ENCODE measurements at regions not wholly inside any gene's neighbourhood (a gene's known extent, or its start where the extent isn't known, plus 50 kb on each side); places are given as distances from the start of the nearest gene placed in this dataset.

DNA sequence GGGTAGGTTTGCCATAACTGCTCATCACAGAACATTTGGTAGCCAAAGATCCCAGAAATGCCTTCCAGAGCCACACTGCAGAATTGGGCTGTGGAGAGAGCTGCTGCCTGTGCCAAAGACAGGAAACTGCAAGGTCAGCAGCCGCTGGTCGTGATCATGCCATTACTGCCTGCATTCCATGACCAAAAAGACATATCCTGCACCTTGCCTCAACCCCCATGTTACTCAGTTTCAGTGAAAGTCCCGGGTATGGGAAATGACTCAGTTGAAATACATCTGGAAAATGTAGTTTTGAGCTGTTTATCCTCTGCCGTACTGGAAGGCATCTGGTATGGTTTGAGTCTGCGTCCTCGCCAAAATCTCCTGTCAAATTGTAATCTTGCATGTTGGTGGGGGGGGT is 161.7 kb downstream of the FCRL5 start:
- TF ChIP-seq, protein P1, sequence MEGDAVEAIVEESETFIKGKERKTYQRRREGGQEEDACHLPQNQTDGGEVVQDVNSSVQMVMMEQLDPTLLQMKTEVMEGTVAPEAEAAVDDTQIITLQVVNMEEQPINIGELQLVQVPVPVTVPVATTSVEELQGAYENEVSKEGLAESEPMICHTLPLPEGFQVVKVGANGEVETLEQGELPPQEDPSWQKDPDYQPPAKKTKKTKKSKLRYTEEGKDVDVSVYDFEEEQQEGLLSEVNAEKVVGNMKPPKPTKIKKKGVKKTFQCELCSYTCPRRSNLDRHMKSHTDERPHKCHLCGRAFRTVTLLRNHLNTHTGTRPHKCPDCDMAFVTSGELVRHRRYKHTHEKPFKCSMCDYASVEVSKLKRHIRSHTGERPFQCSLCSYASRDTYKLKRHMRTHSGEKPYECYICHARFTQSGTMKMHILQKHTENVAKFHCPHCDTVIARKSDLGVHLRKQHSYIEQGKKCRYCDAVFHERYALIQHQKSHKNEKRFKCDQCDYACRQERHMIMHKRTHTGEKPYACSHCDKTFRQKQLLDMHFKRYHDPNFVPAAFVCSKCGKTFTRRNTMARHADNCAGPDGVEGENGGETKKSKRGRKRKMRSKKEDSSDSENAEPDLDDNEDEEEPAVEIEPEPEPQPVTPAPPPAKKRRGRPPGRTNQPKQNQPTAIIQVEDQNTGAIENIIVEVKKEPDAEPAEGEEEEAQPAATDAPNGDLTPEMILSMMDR (IDR thresholded peaks at IDR 0.05; ENCODE audit: extremely low read depth in 1 of 2, insufficient read depth in 1 of 2, low read depth in 1 of 2, low read length in 2 of 2), result no peak
- TF ChIP-seq, protein P2, sequence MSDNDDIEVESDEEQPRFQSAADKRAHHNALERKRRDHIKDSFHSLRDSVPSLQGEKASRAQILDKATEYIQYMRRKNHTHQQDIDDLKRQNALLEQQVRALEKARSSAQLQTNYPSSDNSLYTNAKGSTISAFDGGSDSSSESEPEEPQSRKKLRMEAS (IDR thresholded peaks at IDR 0.05; ENCODE audit: insufficient read depth, insufficient read length), result no peak
- no peak for TF ChIP-seq POLR2A (IDR thresholded peaks at IDR 0.05; ENCODE audit: low read depth, low read length)
- peak; percentile 92 for TF ChIP-seq POLR2AphosphoS5 (IDR thresholded peaks at IDR 0.05; ENCODE audit: insufficient read depth, low read depth, low read length)
- no peak for TF ChIP-seq EZH2 (IDR thresholded peaks at IDR 0.05; ENCODE audit: borderline replicate concordance, low read depth, low read length, severe bottlenecking)

Measured in endothelial cell of umbilical vein (primary cell).